SK-N-SH treated with all-trans-retinoic acid at 6 μM for 48 hours (cell line): ENCODE measurements at regions not wholly inside any gene's neighbourhood (a gene's known extent, or its start where the extent isn't known, plus 50 kb on each side); places are given as distances from the start of the nearest gene placed in this dataset.

Experiments
- ARNTL ChIP-seq: fragments of 450-650 bp; formaldehyde crosslinking; IDR thresholded peaks from 2 replicates; pipeline ENCODE4 v1.5.0; 2020; ENCODE audit warnings: low read depth, mild to moderate bottlenecking, moderate library complexity, borderline replicate concordance
- CSDC2 ChIP-seq: fragments of 250-450 bp; sonication (Bioruptor Pico); IDR thresholded peaks from 2 replicates; pipeline ENCODE4 v1.5.0; 2020; ENCODE audit warnings: mild to moderate bottlenecking, moderate library complexity
- CSRNP3 ChIP-seq: fragments of 250-450 bp; sonication (Bioruptor Pico); IDR thresholded peaks from 2 replicates; pipeline ENCODE4 v1.5.1; 2021; ENCODE audit warnings: mild to moderate bottlenecking, moderate library complexity
- ISL1 ChIP-seq: fragments of 250-450 bp; sonication (Bioruptor Pico); IDR thresholded peaks from 2 replicates; pipeline ENCODE4 v2.1.2; 2022; ENCODE audit warnings: mild to moderate bottlenecking, moderate library complexity
- PATZ1 ChIP-seq: fragments of 250-450 bp; sonication (Bioruptor Pico); IDR thresholded peaks from 2 replicates; pipeline ENCODE4 v1.8.0; 2020; ENCODE audit warnings: mild to moderate bottlenecking, moderate library complexity, borderline replicate concordance
- RARB ChIP-seq: fragments of 250-450 bp; sonication (Bioruptor Pico); IDR thresholded peaks from 2 replicates; pipeline ENCODE4 v1.8.0; 2021; ENCODE audit warnings: mild to moderate bottlenecking, moderate library complexity
- SNAI2 ChIP-seq: fragments of 250-450 bp; sonication (Bioruptor Pico); IDR thresholded peaks from 2 replicates; pipeline ENCODE4 v1.5.0; 2020; ENCODE audit warnings: mild to moderate bottlenecking, moderate library complexity
- TCF4 ChIP-seq: fragments of 250-450 bp; sonication (Bioruptor Pico); IDR thresholded peaks from 2 replicates; pipeline ENCODE4 v1.8.0; 2021; ENCODE audit warnings: mild to moderate bottlenecking, moderate library complexity, borderline replicate concordance
- ZFP3 ChIP-seq: fragments of 250-450 bp; sonication (Bioruptor Pico); IDR thresholded peaks from 2 replicates; pipeline ENCODE4 v1.5.0; 2020; ENCODE audit warnings: mild to moderate bottlenecking, moderate library complexity
- ZFP30 ChIP-seq: fragments of 450-650 bp; formaldehyde crosslinking; IDR thresholded peaks from 2 replicates; pipeline ENCODE4 v1.5.0; 2022; ENCODE audit warnings: mild to moderate bottlenecking, moderate library complexity
- ZNF8 ChIP-seq: fragments of 450-650 bp; formaldehyde crosslinking; IDR thresholded peaks from 2 replicates; pipeline ENCODE4 v1.5.0; 2020; ENCODE audit warnings: mild to moderate bottlenecking, moderate library complexity
- TF ChIP-seq, protein P1 (sequence below): fragments of 250-450 bp; sonication (Bioruptor Pico); IDR thresholded peaks from 2 replicates; pipeline ENCODE4 v1.8.0; 2021; ENCODE audit warnings: low read depth, mild to moderate bottlenecking, moderate library complexity, borderline replicate concordance
- TF ChIP-seq, protein P2 (sequence below): fragments of 250-450 bp; sonication (Bioruptor Pico); IDR thresholded peaks from 2 replicates; pipeline ENCODE4 v1.5.1; 2020; ENCODE audit warnings: low read depth, mild to moderate bottlenecking, moderate library complexity

DNA sequence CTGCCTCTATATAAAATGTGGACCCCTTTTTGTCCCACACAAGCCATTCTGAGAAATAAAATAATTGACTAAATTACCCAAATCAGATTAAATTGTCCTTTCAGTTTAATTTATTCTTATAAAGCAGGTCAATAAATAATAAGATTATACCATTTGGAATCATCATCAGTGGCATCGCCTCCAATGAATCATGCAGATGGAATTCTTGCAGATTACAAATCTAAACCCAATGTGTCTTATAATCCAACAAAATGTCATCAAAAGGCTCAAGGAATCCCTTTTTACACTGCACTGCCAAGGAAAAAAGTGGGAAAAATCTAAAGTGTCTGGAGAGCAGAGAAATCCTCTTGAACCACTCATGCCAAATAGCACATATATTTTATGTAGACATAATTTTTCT, 138.2 kb upstream of the TSPAN8 start:
- TF ChIP-seq ZFP3 (no peak), ISL1 (CRISPR knock-in tag) (peak; percentile 92), ZNF8 (0 out of 2 replicates have a peak, but pooled peaks have one; percentile 6), CSDC2 (CRISPR knock-in tag) (no peak), CSRNP3 (CRISPR knock-in tag) (no peak), PATZ1 (no peak), ARNTL (CRISPR knock-in tag) (no peak), RARB (no peak), ZFP30 (no peak), SNAI2 (no peak), TCF4 (CRISPR knock-in tag) (no peak)
- TF ChIP-seq, protein P1, sequence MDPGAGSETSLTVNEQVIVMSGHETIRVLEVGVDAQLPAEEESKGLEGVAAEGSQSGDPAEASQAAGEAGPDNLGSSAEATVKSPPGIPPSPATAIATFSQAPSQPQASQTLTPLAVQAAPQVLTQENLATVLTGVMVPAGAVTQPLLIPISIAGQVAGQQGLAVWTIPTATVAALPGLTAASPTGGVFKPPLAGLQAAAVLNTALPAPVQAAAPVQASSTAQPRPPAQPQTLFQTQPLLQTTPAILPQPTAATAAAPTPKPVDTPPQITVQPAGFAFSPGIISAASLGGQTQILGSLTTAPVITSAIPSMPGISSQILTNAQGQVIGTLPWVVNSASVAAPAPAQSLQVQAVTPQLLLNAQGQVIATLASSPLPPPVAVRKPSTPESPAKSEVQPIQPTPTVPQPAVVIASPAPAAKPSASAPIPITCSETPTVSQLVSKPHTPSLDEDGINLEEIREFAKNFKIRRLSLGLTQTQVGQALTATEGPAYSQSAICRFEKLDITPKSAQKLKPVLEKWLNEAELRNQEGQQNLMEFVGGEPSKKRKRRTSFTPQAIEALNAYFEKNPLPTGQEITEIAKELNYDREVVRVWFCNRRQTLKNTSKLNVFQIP (CRISPR knock-in tag), result no peak; the same call in 1 of the 2 replicates
- TF ChIP-seq, protein P2, sequence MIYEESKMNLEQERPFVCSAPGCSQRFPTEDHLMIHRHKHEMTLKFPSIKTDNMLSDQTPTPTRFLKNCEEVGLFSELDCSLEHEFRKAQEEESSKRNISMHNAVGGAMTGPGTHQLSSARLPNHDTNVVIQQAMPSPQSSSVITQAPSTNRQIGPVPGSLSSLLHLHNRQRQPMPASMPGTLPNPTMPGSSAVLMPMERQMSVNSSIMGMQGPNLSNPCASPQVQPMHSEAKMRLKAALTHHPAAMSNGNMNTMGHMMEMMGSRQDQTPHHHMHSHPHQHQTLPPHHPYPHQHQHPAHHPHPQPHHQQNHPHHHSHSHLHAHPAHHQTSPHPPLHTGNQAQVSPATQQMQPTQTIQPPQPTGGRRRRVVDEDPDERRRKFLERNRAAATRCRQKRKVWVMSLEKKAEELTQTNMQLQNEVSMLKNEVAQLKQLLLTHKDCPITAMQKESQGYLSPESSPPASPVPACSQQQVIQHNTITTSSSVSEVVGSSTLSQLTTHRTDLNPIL (CRISPR knock-in tag), result peak; percentile 69
